ENCODE measurements at regions not wholly inside any gene's neighbourhood (a gene's known extent, or its start where the extent isn't known, plus 50 kb on each side); places are given as distances from the start of the nearest gene placed in this dataset.
A peak's percentile ranks its signal among the peaks of the same experiment; 100 is the strongest.
"Not testable (repeated sequence)": the region's sequence is repeated elsewhere in the genome, so short reads cannot be mapped to it uniquely, and the experiment has no call there.

DNA sequence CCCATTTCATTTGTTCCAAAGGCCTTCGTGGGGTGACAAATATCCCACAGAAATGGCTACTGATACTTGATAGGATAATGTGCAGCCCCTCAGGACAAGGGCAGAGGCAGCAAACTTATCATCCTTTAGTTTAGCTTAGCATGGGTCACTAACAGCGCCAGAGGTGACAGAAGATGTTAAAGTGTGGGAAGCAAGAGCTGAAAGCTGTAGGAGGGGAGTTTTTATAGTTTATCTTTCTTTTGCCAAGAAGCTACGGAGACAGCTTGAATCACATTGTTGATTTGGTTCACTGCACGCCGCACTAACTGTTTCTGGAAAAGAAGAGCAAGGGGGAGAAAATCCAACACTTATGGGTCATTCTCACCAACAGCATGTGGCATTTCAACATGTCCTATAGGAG lies 773.9 kb upstream of the MMS22L start:
- intact Hi-C loops (cut with DNase I), result no loop called here
- DNase-seq, result no peak

DNA sequence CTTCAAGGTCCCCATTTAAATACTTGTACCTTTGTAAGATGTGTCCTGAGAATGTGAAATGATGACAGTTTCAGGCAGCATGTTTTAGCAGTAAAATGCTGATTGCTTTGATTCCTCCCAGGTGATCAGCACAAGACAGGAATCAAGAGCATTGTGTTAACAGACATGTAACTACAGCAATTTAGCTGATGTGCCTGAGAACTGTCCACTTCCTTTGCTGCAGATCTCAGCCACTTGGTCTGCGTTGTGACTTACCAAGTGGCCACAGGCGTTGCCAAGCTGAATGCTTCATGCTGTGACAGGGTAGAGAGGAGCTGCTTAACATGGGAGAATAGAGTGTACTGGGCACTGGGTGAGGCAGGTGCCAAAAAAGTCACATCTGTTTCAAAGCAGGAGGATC lies 767.0 kb upstream of the POU3F2 start:
- intact Hi-C loops (cut with DNase I), result no loop called here

DNA sequence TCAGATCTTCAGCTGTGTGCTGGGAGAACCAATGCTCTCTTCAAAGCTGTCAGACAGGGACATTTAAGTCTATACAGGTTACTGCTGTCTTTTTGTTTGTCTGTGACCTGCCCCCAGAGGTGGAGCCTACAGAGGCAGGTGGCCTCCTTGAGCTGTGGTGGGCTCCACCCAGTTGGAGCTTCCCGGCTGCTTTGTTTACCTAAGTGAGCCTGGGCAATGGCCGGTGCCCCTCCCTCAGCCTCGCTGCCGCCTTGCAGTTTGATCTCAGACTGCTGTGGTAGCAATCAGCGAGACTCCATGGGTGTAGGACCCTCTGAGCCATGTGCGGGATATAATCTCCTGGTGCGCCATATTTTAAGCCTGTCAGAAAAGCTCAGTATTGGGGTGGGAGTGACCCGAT lies 745.8 kb upstream of the POU3F2 start:
- intact Hi-C loops (cut with DNase I), result not testable (repeated sequence)
- DNase-seq, result peak in 2 of 10 donors; percentile 31 to 75

More for the DNA sequence above, 767.0 kb upstream of the POU3F2 start:
- DNase-seq, result no peak

DNA sequence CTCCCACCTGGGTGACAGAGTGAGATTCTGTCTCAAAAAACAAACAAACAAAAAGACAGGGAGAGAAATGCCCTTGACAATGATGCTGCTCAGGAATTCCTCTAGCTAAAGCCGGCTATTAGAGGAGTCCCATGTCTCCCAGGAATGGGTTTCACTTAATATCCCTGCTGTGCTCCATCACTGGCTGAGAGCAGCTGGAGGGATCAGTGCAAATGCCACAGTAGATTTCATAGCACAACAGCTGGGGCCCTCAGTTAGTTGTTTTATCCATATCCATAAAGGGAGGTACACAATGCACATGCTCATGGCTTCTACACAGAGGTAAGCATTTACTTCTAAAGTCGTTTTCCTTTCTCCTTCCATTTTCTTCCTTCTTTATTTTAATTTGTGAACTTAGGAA lies 742.0 kb upstream of the POU3F2 start:
- intact Hi-C loops (cut with DNase I), result no loop called here
- no peak for DNase-seq

DNA sequence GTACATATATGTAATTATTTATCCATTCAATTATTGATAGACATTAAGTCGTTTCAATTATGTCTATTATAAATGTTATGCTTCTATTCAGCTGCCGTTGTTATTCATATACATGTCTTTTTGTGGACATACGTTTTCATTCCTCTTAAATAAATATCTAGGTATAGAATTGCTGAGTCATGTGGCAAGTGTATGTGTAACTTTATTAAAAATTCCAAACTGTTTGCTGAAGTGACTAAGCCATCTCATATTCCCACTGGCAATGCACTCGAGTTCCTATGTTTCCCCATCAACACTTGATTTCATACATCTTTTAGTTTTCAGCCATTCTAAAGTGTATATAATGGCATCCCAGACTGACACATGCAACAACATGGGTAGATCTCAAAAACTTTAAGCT lies 739.7 kb upstream of the POU3F2 start:
- no peak for DNase-seq
- intact Hi-C loops (cut with DNase I), result no loop called here

DNA sequence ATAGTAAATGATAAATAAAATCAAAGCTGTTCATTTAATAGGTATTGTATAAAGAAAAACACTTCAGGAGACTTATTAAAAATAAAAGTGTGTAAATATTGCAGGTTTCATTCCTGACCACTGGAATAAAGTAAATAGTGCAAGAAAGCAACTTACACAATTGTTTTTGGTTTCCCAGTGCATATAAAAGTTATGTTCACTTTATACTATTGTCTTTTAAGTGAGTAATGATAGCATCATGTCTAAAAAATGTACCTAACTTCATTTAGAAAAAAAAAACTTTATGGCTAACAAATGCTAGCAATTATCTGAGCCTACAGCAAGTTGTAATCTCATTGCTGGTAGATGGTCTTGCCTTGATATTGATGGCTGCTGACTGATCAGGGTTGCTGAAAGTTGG lies 726.6 kb upstream of the POU3F2 start:
- no peak for DNase-seq
- intact Hi-C loops (cut with DNase I), result no loop called here

DNA sequence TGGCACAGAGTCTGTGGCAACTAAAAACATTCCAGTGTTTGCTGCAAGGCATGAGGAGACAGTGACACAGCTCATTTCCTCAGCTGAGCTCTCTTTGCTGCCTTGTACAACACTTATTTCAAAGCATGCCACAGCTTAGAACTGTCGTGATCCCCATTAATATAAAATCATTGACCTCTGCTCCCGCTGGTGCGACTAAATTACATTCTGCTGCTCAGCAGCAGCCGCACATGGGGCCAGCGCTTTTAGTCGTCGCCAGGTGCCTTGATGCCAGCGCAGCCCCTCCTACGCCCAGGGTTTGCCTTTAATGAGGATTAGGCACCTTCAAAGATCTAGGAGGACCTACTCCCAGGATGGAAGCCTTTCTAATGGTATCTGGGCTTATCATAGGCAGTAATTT lies 717.9 kb upstream of the POU3F2 start:
- intact Hi-C loops (cut with DNase I), result no loop called here
- DNase-seq, result peak in 1 of 10 donors; percentile 59

DNA sequence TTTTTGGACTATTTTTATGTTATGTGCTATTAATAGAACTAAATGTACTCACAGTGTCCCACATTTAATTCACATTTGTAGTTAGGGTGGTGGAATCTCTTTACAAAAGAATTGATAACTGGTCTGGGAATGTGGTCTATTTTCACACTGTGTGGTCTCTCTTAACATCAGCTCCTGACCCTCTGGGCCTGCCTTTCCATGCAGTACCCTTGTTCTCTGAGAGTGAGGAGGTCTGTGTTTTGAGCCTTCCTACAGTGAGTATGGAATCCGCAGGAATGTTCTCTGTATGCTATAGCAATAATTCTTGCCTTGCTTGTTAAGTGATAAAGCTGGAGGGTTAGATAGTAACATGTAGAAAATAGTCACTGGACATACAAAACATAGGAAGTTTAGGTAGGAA lies 717.3 kb upstream of the POU3F2 start:
- DNase-seq, result no peak
- intact Hi-C loops (cut with DNase I), result no loop called here

DNA sequence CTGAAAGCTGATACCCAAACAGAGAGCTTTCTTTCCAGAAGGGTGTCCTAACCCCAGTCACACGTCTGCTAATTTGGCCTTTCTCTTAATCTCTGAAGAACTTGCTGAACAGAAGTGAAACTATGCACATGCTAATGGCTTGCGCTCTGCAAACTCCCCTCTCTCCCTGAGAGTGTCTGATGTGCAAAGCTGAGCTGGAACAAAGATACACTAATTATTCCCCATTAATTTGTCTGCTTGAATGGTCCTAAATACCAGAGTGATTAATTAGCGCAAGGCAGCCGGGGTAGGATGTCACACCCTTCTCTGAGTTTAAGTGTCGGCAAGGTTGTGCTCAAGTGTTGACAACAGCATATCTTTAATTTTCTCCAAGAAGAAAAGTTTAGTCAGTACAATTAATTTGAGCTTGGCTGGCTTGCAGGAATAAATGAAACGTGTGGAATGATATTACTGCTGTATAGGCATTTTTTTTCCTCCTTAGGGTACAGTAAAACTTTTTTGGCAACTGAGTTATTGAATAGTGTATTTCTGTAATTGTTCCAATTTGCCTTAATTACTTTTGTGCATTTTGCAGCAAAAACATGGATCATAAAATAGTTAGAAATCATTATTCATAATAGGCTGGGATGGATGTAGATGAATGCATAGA lies 715.9 kb upstream of the POU3F2 start:
- intact Hi-C loops (cut with DNase I), result no loop called here
- peak in 2 of 10 donors; percentile 25 to 27 for DNase-seq

DNA sequence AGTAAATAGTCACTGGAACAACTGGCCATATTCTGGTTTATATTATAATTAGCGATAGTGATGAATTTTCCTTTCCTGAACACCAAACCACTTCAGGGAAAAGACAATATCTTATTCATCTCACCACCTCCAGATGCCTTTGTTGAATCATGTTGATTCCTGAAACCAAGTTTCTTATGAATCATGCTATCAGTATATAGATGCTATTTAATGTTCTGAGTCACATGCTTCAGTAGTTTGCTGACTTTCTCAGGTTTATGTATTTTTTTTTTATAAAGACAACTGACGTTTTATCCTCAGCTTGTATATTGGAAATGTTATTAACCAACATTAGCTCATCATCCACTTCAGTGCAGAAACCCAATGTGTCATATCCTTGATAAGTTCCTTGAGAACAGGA lies 710.2 kb upstream of the POU3F2 start:
- intact Hi-C loops (cut with DNase I), result no loop called here
- DNase-seq, result no peak

DNA sequence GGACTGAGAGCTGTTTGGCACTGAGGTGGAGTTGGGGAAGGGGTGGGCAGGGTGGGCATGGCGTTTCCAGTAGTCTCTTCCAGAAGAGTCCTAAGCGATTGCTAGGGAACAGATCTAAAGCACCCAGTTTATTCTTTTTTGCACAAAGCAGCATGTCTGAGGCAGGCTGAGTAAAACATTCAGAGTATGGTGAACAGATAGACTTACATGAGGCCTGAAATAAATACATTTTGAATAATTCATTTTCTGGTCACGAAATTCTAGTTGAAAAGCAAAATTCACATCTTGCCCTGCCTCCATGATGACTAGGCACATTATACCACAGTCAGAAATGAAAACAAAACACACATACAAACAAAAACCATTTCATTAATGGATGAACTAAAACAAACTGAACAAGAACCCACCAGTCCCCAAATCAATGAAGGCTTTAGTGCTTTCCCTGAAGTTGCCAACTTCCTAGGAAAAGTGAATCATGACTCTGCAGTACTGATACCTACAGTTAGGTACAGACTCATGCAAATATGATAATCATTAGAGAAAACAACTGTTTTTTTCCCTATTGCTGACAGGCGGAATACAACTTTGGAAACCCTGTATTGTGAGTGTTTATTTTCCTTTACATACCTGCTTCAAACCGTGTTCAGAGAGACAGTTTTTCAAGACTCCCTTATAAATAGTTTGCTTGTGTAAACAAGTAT lies 702.9 kb upstream of the POU3F2 start:
- intact Hi-C loops (cut with DNase I), result no loop called here
- DNase-seq, result no peak

DNA sequence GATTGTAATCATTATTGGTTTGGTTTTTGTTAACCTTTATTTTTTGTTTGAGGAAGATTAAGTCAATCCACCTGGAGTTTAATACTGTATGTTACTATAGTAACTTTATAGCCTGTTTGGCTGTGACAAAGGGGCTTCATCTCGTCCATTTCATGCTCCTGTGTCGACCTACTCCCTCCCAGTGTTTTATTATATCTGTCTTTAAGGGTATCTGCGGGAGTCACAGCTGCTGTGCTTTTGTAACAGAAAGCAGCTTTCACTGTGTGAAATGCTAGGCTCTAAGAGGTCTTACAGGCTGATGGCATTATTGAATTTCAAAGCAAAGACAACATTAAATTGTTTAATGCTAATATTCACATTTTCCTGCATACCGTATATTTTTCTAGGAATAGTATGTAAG lies 698.0 kb upstream of the POU3F2 start:
- intact Hi-C loops (cut with DNase I), result no loop called here
- no peak for DNase-seq

DNA sequence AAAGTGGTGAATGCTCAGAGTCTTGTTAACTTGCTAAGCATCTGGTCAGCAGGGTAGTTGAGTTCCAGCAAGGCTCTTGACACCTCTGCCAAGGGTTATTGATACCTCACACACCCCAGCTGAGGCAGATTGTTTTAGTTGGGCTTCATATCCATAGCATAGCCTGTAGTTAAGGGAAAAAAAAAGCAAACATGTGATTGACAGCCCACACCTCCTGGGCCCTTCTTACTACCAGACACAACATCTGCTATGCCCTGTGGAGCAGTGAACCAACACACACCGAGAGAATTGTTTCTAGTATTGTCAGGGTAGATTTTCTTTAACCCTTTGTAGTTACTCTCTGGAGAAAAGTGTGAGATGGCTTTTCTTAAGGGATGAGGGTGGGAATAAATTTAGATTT lies 697.0 kb upstream of the POU3F2 start:
- DNase-seq, result no peak
- intact Hi-C loops (cut with DNase I), result no loop called here

DNA sequence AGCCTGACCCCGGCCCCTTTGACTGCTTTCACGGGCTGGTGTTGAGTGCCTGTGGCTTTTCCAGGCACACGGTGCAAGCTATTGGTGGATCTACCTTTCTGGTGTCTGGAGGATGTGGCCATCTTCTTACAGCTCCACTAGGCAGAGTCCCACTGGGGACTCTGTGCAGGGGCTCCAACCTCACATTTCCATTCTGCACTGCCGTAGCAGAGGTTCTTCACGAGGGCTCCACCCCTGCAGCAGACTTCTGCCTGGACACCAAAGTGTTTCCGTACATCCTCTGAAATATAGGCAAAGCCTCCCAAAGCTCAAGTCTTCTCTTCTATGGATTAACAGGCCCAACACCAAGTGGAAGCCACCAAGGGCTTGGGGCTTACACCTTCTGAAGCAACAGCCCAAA lies 691.5 kb upstream of the POU3F2 start:
- intact Hi-C loops (cut with DNase I), result no loop called here
- no peak for DNase-seq

DNA sequence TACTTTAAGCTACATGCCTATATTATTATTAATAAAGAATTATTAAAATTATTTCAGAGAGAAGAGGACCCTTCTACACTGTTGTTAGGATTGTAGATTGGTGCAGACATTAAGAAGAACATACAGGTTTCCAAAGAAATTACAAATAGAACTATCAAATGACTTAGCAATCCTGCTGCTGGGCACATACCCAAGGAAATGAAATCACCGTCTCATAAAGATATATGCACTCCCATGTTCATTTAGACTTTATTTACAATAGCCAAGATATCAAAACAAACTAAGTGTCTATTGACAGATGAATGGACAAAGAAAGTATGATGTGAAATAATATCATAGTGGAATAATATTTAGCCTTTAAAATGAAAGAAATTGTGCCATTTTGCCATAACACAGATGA lies 687.7 kb upstream of the POU3F2 start:
- intact Hi-C loops (cut with DNase I), result no loop called here
- no peak for DNase-seq

DNA sequence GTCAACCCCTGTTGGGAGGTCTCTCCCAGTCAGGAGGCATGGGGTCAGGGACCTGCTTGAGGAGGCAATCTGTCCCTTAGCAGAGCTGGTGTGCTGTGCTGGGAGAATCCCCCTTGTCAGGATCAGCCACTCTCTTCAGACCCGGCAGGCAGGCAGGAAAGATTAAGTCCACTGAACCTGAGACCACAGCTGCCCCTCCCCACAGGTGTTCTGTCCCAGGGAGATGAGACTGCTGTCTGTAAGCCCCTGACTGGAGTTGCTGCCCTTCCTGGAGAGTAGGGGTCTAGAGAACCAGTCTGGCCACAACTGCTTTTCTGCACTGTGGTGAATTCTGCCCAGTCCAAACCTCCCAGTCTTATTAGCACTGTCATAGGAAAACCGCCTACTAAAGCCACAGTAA lies 677.8 kb upstream of the POU3F2 start:
- intact Hi-C loops (cut with DNase I), result no loop called here
- DNase-seq, result peak in 1 of 10 donors; percentile 34

DNA sequence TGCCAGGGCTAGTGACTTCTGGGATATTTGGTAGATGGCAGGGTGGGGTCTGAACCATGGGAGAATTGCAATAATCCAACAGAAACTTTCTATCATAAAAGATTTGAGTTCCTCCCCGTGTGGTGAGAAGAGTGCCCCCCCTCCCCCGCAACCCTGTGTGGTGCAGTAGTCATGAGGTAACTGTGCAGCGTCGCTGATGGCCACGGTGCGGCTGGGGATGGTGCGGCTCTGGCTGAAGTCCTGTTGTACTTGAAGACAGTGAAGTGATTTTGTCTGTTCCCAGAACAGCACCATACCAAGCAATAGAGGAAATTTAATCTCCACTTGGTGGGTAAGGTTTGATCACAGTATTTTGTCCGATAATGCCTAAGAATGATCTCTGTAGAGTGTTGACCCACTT lies 654.8 kb upstream of the POU3F2 start:
- peak in 2 of 10 donors; percentile 20 to 50 for DNase-seq
- intact Hi-C loops (cut with DNase I), result no loop called here

DNA sequence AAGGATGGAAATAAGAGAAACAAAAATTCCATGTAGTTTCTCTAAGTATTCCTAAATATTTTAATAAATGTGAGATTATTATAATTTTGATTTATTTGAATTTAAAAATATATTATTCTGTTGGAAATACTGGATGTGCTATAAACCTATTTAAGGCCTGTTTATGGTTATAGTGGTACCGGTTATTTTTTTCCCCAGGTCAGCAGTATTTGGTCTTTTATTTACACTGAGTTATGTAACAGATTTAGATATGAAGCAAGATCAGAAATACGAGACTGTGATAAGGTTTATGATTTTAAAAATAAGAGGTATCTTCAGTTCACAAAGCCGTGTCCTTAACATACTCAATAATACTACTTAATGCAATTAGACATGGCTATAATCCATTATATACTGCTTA lies 634.3 kb upstream of the POU3F2 start:
- DNase-seq, result no peak
- intact Hi-C loops (cut with DNase I), result no loop called here

DNA sequence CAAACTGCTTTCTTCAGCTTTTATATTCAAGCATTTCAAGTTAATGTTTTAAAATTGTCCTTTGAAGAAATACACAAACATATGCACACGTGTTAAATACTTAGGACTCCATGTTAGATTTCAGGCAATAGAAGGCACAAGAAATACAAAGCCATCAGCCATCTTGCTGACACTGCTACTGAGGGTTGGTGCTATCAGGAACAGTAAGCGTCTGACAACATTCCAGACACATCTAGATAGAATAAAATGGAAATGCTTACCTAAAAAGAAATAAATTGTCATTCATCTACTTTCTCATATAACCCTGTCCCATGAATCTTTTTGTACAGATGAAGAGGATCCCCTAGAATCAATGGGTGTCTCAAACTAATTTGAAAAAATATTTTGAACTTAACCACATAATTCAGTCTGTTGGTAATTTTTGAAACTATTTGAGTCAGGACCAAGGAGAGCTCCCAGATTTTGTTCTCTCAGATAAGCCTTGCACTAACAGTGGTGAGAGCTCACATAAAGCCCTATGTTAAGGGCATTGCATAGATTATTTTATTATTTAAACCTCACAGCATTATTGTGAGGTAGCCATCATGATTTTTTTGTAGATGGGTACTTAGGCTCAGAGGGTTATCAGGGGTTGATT lies 631.1 kb upstream of the POU3F2 start:
- intact Hi-C loops (cut with DNase I), result no loop called here
- DNase-seq, result no peak

DNA sequence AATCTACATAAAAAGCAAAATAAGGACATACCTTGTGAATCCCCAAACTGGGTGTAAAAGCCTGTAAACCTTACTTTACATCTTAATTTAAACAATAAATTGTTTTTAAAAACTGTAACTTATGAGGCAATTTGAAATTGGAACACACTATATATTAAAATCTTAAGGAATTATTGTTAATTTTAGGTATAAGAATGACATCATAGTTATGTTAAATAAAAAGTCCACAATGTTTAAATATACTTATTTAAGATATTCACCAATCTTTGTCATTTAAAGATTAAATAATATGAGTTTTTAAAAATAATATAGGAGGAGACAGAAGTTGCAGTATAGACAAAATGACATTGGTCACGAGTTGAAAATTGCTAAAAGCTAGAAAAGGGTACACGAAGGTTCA lies 621.9 kb upstream of the POU3F2 start:
- no peak for DNase-seq
- intact Hi-C loops (cut with DNase I), result no loop called here

DNA sequence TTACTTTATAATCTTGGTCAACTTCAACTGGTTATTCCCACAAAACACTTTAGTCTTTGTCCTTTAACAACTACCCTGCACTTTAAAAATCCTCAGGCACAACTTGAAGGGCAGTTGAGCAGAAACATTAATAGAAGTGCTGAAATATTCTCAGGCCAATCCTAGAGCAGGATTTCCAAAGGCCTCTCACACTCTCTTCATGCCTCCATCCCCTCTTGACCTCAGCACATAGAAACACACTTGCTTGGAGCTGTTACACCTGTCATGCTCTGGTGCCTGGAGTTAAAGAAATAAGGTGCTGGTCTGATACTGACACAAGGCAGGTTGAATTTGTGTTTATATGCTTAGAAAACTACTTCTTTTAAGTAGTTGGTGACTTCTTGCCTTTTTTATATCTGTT lies 618.8 kb upstream of the POU3F2 start:
- intact Hi-C loops (cut with DNase I), result no loop called here
- DNase-seq, result no peak

DNA sequence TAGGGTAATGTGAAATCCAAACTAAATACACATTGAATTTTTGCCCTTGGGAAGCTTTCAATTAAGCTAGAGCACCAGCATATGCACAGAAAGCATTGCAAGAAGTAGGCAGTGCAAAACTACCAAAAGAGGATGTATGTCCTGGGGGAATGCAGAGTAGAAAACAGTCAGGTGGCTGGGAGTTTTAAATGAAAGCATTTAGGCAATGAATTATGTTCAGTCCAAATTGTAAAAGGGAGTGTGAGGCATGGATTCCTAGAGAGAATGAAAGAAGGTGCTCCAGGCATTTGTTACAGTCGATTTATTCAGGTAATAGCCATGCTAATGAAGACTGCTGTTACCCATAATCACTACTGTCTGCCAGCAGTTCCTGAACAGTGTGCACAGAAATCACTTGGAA lies 604.1 kb upstream of the POU3F2 start:
- no peak for DNase-seq
- intact Hi-C loops (cut with DNase I), result no loop called here
